ENCODE measurements at regions not wholly inside any gene's neighbourhood (a gene's known extent, or its start where the extent isn't known, plus 50 kb on each side); places are given as distances from the start of the nearest gene placed in this dataset.

DNA sequence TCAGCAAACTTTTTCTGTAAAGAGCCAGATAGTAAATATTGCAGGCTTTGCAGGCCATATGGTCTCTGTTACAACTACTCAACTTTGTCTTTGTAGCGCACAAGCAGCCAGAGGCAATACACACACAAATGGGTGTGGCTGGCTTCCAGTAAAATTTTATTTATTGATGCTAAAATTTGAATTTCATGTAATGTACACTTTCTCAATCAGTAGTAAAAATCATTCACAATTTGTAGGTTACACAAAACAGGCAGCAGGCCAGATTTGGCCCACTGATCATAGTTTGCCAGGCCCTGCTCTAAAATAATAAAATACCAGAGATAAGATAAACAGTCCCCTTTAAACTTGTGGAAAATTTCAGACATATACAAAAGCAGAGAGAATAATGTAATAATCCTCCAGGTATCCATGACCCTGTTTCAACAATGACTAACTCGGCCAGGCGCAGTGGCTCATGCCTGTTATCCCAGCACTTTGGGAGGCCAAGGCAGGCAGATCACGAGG, 330.3 kb downstream of the SHQ1 start:
- in situ Hi-C loops (cut with MboI; ENCODE audit: low pct_ligation_motif_present in 1 of 4, low pct_unique_long_range_greater_than_20kb in 1 of 4, low sequenced_read_pairs in 3 of 4) (no loop called here), intact Hi-C loops (cut with DNase I; ENCODE audit: low total_unique reads) (no loop called here)
- Histone ChIP-seq H3K27ac (peak overlapping the region; percentile 1 to 51 (median 32)), H3K4me1 (peaks cover 0 to 17% (median 6%) of the 10 kb centered on the region in 4 donors), H3K36me3 (no peaks in the 10 kb centered on the region), H3K27me3 (no peaks in the 10 kb centered on the region), H3K9me3 (no peaks in the 10 kb centered on the region), H3K4me3 (no peak overlapping the region)
- peak in 1 of 3 donors; percentile 9 for TF ChIP-seq POLR2AphosphoS5 (IDR thresholded peaks at IDR 0.05)
- TF ChIP-seq POLR2A (IDR thresholded peaks at IDR 0.05) = no peak
- TF ChIP-seq, protein P1, sequence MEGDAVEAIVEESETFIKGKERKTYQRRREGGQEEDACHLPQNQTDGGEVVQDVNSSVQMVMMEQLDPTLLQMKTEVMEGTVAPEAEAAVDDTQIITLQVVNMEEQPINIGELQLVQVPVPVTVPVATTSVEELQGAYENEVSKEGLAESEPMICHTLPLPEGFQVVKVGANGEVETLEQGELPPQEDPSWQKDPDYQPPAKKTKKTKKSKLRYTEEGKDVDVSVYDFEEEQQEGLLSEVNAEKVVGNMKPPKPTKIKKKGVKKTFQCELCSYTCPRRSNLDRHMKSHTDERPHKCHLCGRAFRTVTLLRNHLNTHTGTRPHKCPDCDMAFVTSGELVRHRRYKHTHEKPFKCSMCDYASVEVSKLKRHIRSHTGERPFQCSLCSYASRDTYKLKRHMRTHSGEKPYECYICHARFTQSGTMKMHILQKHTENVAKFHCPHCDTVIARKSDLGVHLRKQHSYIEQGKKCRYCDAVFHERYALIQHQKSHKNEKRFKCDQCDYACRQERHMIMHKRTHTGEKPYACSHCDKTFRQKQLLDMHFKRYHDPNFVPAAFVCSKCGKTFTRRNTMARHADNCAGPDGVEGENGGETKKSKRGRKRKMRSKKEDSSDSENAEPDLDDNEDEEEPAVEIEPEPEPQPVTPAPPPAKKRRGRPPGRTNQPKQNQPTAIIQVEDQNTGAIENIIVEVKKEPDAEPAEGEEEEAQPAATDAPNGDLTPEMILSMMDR (IDR thresholded peaks at IDR 0.05) = no peak
- TF ChIP-seq EP300 (IDR thresholded peaks at IDR 0.05; ENCODE audit: low read depth) = no peak
- DNase-seq = peak; percentile 17
- 40 to 50% methylated on average over 1 to 4 of the region's 4 CpGs for WGBS, 2 donors (ENCODE audit: low coverage in 1 of 2)

DNA sequence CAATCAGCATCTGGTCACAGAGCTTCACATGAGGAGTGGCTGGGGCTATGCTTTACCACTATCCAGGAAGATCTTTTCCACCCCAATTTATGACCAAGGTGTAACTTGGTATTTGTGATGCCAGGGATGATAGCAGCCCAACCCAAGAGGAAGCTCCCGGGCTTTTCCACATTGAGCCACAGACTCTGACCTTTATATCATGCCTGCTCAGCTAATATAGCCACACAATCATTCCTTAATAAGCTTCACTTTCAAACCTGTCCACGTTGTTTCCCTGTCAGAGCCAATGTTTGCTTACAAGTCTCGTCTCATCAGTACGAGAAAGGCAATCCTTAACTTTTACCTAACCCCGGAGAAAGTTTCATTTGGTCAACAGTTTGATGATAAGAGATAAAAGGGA, 330.9 kb downstream of the SHQ1 start:
- no peaks in the 10 kb centered on the region for H3K9me3 ChIP-seq
- no peaks in the 10 kb centered on the region for H3K27me3 ChIP-seq
- in situ Hi-C loops (cut with MboI; ENCODE audit: low pct_ligation_motif_present in 1 of 4, low pct_unique_long_range_greater_than_20kb in 1 of 4, low sequenced_read_pairs in 3 of 4) (no loop called here), intact Hi-C loops (cut with DNase I; ENCODE audit: low total_unique reads) (no loop called here)
- no peak overlapping the region for H3K4me3 ChIP-seq
- H3K36me3 ChIP-seq = no peaks in the 10 kb centered on the region
- 41 to 48% methylated on average over 4 to 5 of the region's 5 CpGs for WGBS, 2 donors (ENCODE audit: low coverage in 1 of 2)
- TF ChIP-seq EP300 (IDR thresholded peaks at IDR 0.05; ENCODE audit: low read depth) (no peak), POLR2A (IDR thresholded peaks at IDR 0.05) (no peak), POLR2AphosphoS5 (IDR thresholded peaks at IDR 0.05) (no peak)
- TF ChIP-seq, protein P1 (IDR thresholded peaks at IDR 0.05) = no peak
- DNase-seq = peak; percentile 33
- H3K4me1 ChIP-seq = peaks cover 0 to 11% (median 5%) of the 10 kb centered on the region in 4 donors
- peak overlapping the region; percentile 1 to 51 (median 32) for H3K27ac ChIP-seq

DNA sequence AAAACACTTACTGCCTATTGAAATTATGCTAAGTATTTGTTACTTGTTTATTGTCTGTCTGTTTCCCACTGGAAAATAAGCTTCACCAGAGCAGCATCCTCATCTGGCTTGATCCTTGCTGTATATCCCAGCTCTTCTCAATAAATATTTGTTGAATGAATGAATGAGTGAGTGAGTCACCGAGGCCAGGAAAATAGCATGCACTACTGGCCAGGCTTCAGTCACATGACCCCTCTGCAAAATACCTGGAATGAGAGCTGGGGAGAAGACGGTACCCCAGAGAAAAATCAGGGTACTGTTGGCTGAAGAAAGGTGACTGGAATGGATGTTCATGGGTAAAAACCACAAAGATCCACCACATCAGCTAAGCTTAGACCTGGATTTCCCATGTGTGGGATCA, 331.9 kb downstream of the SHQ1 start:
- in situ Hi-C loops (cut with MboI; ENCODE audit: low pct_ligation_motif_present in 1 of 4, low pct_unique_long_range_greater_than_20kb in 1 of 4, low sequenced_read_pairs in 3 of 4) = no loop called here
- Histone ChIP-seq H3K27ac (no peak overlapping the region), H3K4me1 (peaks cover 0 to 11% (median 5%) of the 10 kb centered on the region in 4 donors), H3K9me3 (no peaks in the 10 kb centered on the region), H3K36me3 (no peaks in the 10 kb centered on the region), H3K4me3 (no peak overlapping the region), H3K27me3 (no peaks in the 10 kb centered on the region)
- 96% methylated on average over 2 of the region's 2 CpGs; no CpG with 5 or more reads in 1 of the 2 donors for WGBS, 2 donors (ENCODE audit: low coverage in 1 of 2)
- intact Hi-C loops (cut with DNase I; ENCODE audit: low total_unique reads) = no loop called here
- DNase-seq = no peak
- TF ChIP-seq POLR2A (IDR thresholded peaks at IDR 0.05) (no peak), POLR2AphosphoS5 (IDR thresholded peaks at IDR 0.05) (no peak), EP300 (IDR thresholded peaks at IDR 0.05; ENCODE audit: low read depth) (no peak)
- TF ChIP-seq, protein P1 (IDR thresholded peaks at IDR 0.05) = no peak

DNA sequence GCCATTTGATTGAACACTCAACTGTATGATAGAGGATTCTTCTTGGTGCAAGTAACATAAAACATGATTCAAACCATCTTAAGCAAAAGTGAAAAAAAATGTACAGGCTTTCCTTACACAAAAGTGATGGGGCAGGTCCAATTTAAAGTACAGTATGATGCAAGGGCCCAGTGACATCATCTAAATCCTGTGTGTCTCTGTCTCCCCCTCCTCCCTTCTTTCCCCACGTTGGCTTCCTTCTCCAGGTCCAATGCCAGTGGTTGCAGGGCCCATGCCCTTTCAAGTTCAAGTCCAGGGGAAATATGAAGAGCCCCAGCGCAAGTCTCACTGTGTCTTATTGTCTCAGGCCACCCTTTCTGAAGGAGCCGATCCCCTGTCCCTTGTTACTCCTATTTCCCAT, 332.3 kb downstream of the SHQ1 start:
- in situ Hi-C loops (cut with MboI; ENCODE audit: low pct_ligation_motif_present in 1 of 4, low pct_unique_long_range_greater_than_20kb in 1 of 4, low sequenced_read_pairs in 3 of 4) (no loop called here), intact Hi-C loops (cut with DNase I; ENCODE audit: low total_unique reads) (no loop called here)
- no peak for DNase-seq
- 81 to 83% methylated on average over 3 of the region's 3 CpGs for WGBS, 2 donors (ENCODE audit: low coverage in 1 of 2)
- no peaks in the 10 kb centered on the region for H3K36me3 ChIP-seq
- TF ChIP-seq POLR2AphosphoS5 (IDR thresholded peaks at IDR 0.05) (no peak), EP300 (IDR thresholded peaks at IDR 0.05; ENCODE audit: low read depth) (no peak), POLR2A (IDR thresholded peaks at IDR 0.05) (no peak)
- TF ChIP-seq, protein P1 (IDR thresholded peaks at IDR 0.05) = no peak
- H3K4me1 ChIP-seq = peaks cover 0 to 11% (median 5%) of the 10 kb centered on the region in 4 donors
- no peaks in the 10 kb centered on the region for H3K27me3 ChIP-seq
- H3K27ac ChIP-seq = no peak overlapping the region
- H3K9me3 ChIP-seq = no peaks in the 10 kb centered on the region
- no peak overlapping the region for H3K4me3 ChIP-seq

Data from transverse colon (tissue), 4 donors.